ENCODE measurements at regions not wholly inside any gene's neighbourhood (a gene's known extent, or its start where the extent isn't known, plus 50 kb on each side); places are given as distances from the start of the nearest gene placed in this dataset.
A peak's percentile ranks its signal among the peaks of the same experiment; 100 is the strongest.

DNA sequence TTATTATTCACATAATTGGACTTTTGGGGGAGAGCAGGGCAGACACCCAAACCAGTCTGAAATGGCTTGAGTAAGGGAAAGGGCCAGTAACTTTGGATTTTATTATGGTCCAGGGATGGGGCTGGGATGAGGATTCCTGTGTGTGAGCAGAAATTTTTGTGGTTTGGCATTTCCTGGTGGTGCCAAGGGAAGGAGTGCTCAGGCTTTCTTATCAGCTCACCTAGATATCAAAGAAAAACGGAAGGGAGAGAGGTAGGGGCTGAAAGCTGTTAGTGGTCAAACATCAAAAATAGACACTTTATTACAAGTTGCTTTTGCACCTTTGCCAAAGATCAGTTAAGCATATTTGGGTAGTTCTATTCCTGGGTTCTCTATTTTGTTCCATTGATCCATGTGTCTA lies 128.5 kb upstream of the DIPK2B start:
- Histone ChIP-seq H3K4me1 (ENCODE audit: insufficient read depth, poor library complexity, severe bottlenecking) (no peaks in the 10 kb centered on the region), H3K27me3 (ENCODE audit: insufficient read depth, poor library complexity, severe bottlenecking) (no peaks in the 10 kb centered on the region), H3K9me3 (ENCODE audit: severe bottlenecking) (no peaks in the 10 kb centered on the region), H3K27ac (ENCODE audit: poor library complexity, severe bottlenecking) (no peak overlapping the region), H3K36me3 (ENCODE audit: low read depth) (no peaks in the 10 kb centered on the region), H3K4me3 (ENCODE audit: severe bottlenecking) (no peak overlapping the region)
- TF ChIP-seq, protein P1, sequence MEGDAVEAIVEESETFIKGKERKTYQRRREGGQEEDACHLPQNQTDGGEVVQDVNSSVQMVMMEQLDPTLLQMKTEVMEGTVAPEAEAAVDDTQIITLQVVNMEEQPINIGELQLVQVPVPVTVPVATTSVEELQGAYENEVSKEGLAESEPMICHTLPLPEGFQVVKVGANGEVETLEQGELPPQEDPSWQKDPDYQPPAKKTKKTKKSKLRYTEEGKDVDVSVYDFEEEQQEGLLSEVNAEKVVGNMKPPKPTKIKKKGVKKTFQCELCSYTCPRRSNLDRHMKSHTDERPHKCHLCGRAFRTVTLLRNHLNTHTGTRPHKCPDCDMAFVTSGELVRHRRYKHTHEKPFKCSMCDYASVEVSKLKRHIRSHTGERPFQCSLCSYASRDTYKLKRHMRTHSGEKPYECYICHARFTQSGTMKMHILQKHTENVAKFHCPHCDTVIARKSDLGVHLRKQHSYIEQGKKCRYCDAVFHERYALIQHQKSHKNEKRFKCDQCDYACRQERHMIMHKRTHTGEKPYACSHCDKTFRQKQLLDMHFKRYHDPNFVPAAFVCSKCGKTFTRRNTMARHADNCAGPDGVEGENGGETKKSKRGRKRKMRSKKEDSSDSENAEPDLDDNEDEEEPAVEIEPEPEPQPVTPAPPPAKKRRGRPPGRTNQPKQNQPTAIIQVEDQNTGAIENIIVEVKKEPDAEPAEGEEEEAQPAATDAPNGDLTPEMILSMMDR (IDR thresholded peaks at IDR 0.05; ENCODE audit: poor library complexity, severe bottlenecking) = no peak
- no peak for ATAC-seq (ENCODE audit: low read depth)
- no peak for DNase-seq (ENCODE audit: low spot score)

GRCh38 chrX:45324941-45325340 lies 124.3 kb upstream of the DIPK2B start:
- TF ChIP-seq, protein P1 (IDR thresholded peaks at IDR 0.05; ENCODE audit: poor library complexity, severe bottlenecking) = no peak
- ATAC-seq (ENCODE audit: low read depth) (no peak), DNase-seq (ENCODE audit: low spot score) (no peak)
- Histone ChIP-seq H3K36me3 (ENCODE audit: low read depth) (no peaks in the 10 kb centered on the region), H3K9me3 (ENCODE audit: severe bottlenecking) (no peaks in the 10 kb centered on the region), H3K4me1 (ENCODE audit: insufficient read depth, poor library complexity, severe bottlenecking) (peaks cover 8% of the 10 kb centered on the region), H3K27ac (ENCODE audit: poor library complexity, severe bottlenecking) (no peak overlapping the region), H3K4me3 (ENCODE audit: severe bottlenecking) (no peak overlapping the region), H3K27me3 (ENCODE audit: insufficient read depth, poor library complexity, severe bottlenecking) (no peaks in the 10 kb centered on the region)

- Histone ChIP-seq H3K4me3 (ENCODE audit: severe bottlenecking) (no peak overlapping the region), H3K9me3 (ENCODE audit: severe bottlenecking) (no peaks in the 10 kb centered on the region), H3K27ac (ENCODE audit: poor library complexity, severe bottlenecking) (peak overlapping the region; percentile 71), H3K27me3 (ENCODE audit: insufficient read depth, poor library complexity, severe bottlenecking) (no peaks in the 10 kb centered on the region), H3K4me1 (ENCODE audit: insufficient read depth, poor library complexity, severe bottlenecking) (peaks cover 8% of the 10 kb centered on the region), H3K36me3 (ENCODE audit: low read depth) (no peaks in the 10 kb centered on the region)
- ATAC-seq (ENCODE audit: low read depth) = peak; percentile 38; the same call in 2 of the 3 replicates
- TF ChIP-seq, protein P1 (IDR thresholded peaks at IDR 0.05; ENCODE audit: poor library complexity, severe bottlenecking) = no peak
- no peak for DNase-seq (ENCODE audit: low spot score)
Measured at GRCh38 chrX:45323387-45323786, 122.7 kb upstream of the DIPK2B start.

GRCh38 chrX:45322820-45323219 lies 122.1 kb upstream of the DIPK2B start:
- Histone ChIP-seq H3K9me3 (ENCODE audit: severe bottlenecking) (no peaks in the 10 kb centered on the region), H3K36me3 (ENCODE audit: low read depth) (no peaks in the 10 kb centered on the region), H3K27me3 (ENCODE audit: insufficient read depth, poor library complexity, severe bottlenecking) (no peaks in the 10 kb centered on the region), H3K27ac (ENCODE audit: poor library complexity, severe bottlenecking) (peak overlapping the region; percentile 71), H3K4me3 (ENCODE audit: severe bottlenecking) (no peak overlapping the region), H3K4me1 (ENCODE audit: insufficient read depth, poor library complexity, severe bottlenecking) (peaks cover 8% of the 10 kb centered on the region)
- no peak for DNase-seq (ENCODE audit: low spot score)
- peak; percentile 52; the same call in 2 of the 3 replicates for ATAC-seq (ENCODE audit: low read depth)
- TF ChIP-seq, protein P1 (IDR thresholded peaks at IDR 0.05; ENCODE audit: poor library complexity, severe bottlenecking) = no peak

- Histone ChIP-seq H3K9me3 (ENCODE audit: severe bottlenecking) (no peaks in the 10 kb centered on the region), H3K4me3 (ENCODE audit: severe bottlenecking) (no peak overlapping the region), H3K27me3 (ENCODE audit: insufficient read depth, poor library complexity, severe bottlenecking) (no peaks in the 10 kb centered on the region), H3K4me1 (ENCODE audit: insufficient read depth, poor library complexity, severe bottlenecking) (peaks cover 8% of the 10 kb centered on the region), H3K36me3 (ENCODE audit: low read depth) (no peaks in the 10 kb centered on the region), H3K27ac (ENCODE audit: poor library complexity, severe bottlenecking) (peak overlapping the region; percentile 71)
- ATAC-seq (ENCODE audit: low read depth) = peak; percentile 66; the same call in 2 of the 3 replicates
- TF ChIP-seq, protein P1 (IDR thresholded peaks at IDR 0.05; ENCODE audit: poor library complexity, severe bottlenecking) = peak; percentile 62
- DNase-seq (ENCODE audit: low spot score) = no peak
Measured at GRCh38 chrX:45322382-45322781, 121.7 kb upstream of the DIPK2B start.

Data from RWPE2 (cell line).